NB4 (cell line): ENCODE measurements at regions not wholly inside any gene's neighbourhood (a gene's known extent, or its start where the extent isn't known, plus 50 kb on each side); places are given as distances from the start of the nearest gene placed in this dataset.

Experiments
- CTCF ChIP-seq: IDR thresholded peaks from one replicate; pipeline ENCODE4 v1.5.1; 2012; ENCODE audit warnings: low read depth, low read length
- MAX ChIP-seq: IDR thresholded peaks from 2 replicates; pipeline ENCODE4 v1.6.1; 2011; ENCODE audit warnings: low read depth, low read length
- MYC ChIP-seq: IDR thresholded peaks from 2 replicates; pipeline ENCODE4 v1.6.1; 2011; ENCODE audit warnings: low read depth, low read length
- POLR2A ChIP-seq: IDR thresholded peaks from 2 replicates; pipeline ENCODE4 v1.6.1; 2011; ENCODE audit warnings: mild to moderate bottlenecking; ENCODE audit not compliant: insufficient read length; ENCODE audit errors: extremely low read depth

GRCh38 chr11:24289301-24289700 lies 207.6 kb upstream of the LUZP2 start:
- TF ChIP-seq CTCF: no peak
- no peak for TF ChIP-seq POLR2A
- TF ChIP-seq MAX: no peak
- TF ChIP-seq MYC: no peak
